ENCODE measurements at regions not wholly inside any gene's neighbourhood (a gene's known extent, or its start where the extent isn't known, plus 50 kb on each side); places are given as distances from the start of the nearest gene placed in this dataset.

GRCh38 chr6:168207421-168208175 is 112.0 kb downstream of the DACT2 start:
- no TSS peak for BruUV-seq (replicated peaks)
- intact Hi-C loops (cut with micrococcal nuclease) = no loop called here
- ChIA-PET RAD21 (ENCODE audit: low non-redundant PET in 1 of 2, low total read pairs in 2 of 2, uncharacterized antibody in 2 of 2, unreplicated experiment in 2 of 2) (no interaction called here), POLR2A (no interaction called here), CTCF (no interaction called here)
- TF ChIP-seq EZH2 (IDR thresholded peaks at IDR 0.05) (no peak), ELF1 (IDR thresholded peaks at IDR 0.05; ENCODE audit: borderline replicate concordance, low read depth) (no peak), ZFX (IDR thresholded peaks at IDR 0.05) (no peak), RAD21 (IDR thresholded peaks at IDR 0.05; ENCODE audit: low read depth) (no peak), POLR2A (IDR thresholded peaks at IDR 0.05; ENCODE audit: borderline replicate concordance, extremely low read depth, insufficient read depth, insufficient read length) (no peak), EGR1 (IDR thresholded peaks at IDR 0.05; ENCODE audit: low read depth) (no peak), ATF3 (IDR thresholded peaks at IDR 0.05) (no peak), SIN3A (IDR thresholded peaks at IDR 0.05; ENCODE audit: low read depth) (no peak), MAX (IDR thresholded peaks at IDR 0.05) (no peak), JUND (IDR thresholded peaks at IDR 0.05) (no peak), REST (IDR thresholded peaks at IDR 0.05; ENCODE audit: low read depth) (no peak)
- H3K4me2 ChIP-seq (ENCODE audit: low read length) = no peak overlapping the region
- H2AFZ ChIP-seq (ENCODE audit: low read depth, low read length, poor library complexity, severe bottlenecking) = no peak overlapping the region
- H3K4me1 ChIP-seq (ENCODE audit: control insufficient read depth in 1 of 2, insufficient read depth in 2 of 2, low read length in 2 of 2) = no peaks in the 10 kb centered on the region
- no peak for ATAC-seq
- H3K27me3 ChIP-seq (ENCODE audit: insufficient read depth, low read length) = no peaks in the 10 kb centered on the region
- DNase-seq (ENCODE audit: low read depth, low spot score) = no peak
- H3K4me3 ChIP-seq (replicated peaks in 1 of 2; ENCODE audit: low read depth in 1 of 2, low read length in 2 of 2) = no peak overlapping the region
- H4K20me1 ChIP-seq (ENCODE audit: insufficient read depth) = no peaks in the 10 kb centered on the region
- H3K9me3 ChIP-seq (ENCODE audit: control insufficient read depth in 1 of 2, insufficient read depth in 1 of 2, low read depth in 1 of 2, low read length in 2 of 2) = no peaks in the 10 kb centered on the region
- H3K9ac ChIP-seq (ENCODE audit: low read length) = no peak overlapping the region
- H3K79me2 ChIP-seq (ENCODE audit: insufficient read depth, low read length) = no peaks in the 10 kb centered on the region
- H3K27ac ChIP-seq (ENCODE audit: low read depth, low read length) = no peak overlapping the region
- H3K36me3 ChIP-seq (ENCODE audit: control insufficient read depth in 1 of 2, insufficient read depth in 2 of 2, low read length in 2 of 2) = no peaks in the 10 kb centered on the region
- H3K9me2 ChIP-seq (ENCODE audit: insufficient read depth) = no peaks in the 10 kb centered on the region
